Activated T-cell treated with anti-CD3 and anti-CD28 coated beads for 48 hours (primary cell): ENCODE measurements at regions not wholly inside any gene's neighbourhood (a gene's known extent, or its start where the extent isn't known, plus 50 kb on each side); places are given as distances from the start of the nearest gene placed in this dataset.
"Not testable (repeated sequence)": the region's sequence is repeated elsewhere in the genome, so short reads cannot be mapped to it uniquely, and the experiment has no call there.

Source experiments
- DNase-seq: peaks from one replicate; pipeline ENCODE4 v3.0.0-alpha.2; 2020; ENCODE audit warnings: low read depth

- no peak for DNase-seq
Observed at GRCh38 chr7:113217314-113217713, 99.0 kb upstream of the SMIM30 start.

GRCh38 chr7:113216038-113216437 lies 97.7 kb upstream of the SMIM30 start:
- DNase-seq, result no peak

GRCh38 chr7:113209449-113210203 lies 91.3 kb upstream of the SMIM30 start:
- DNase-seq, result no peak

GRCh38 chr7:113207931-113208330 lies 89.6 kb upstream of the SMIM30 start:
- DNase-seq, result no peak

- DNase-seq, result no peak
Observed at GRCh38 chr7:113207441-113207840, 89.1 kb upstream of the SMIM30 start.

GRCh38 chr7:113204415-113204814 lies 86.1 kb upstream of the SMIM30 start:
- DNase-seq, result no peak

- DNase-seq, result no peak
Observed at GRCh38 chr7:113202284-113202683, 83.9 kb upstream of the SMIM30 start.

- DNase-seq, result no peak
Observed at GRCh38 chr7:113200281-113200680, 81.9 kb upstream of the SMIM30 start.

GRCh38 chr7:113199841-113200240 lies 81.5 kb upstream of the SMIM30 start:
- DNase-seq, result no peak

- DNase-seq, result no peak
Observed at GRCh38 chr7:113199136-113199535, 80.8 kb upstream of the SMIM30 start.

GRCh38 chr7:113198226-113198625 lies 79.9 kb upstream of the SMIM30 start:
- DNase-seq, result no peak

- DNase-seq, result no peak
Observed at GRCh38 chr7:113197274-113197673, 78.9 kb upstream of the SMIM30 start.

GRCh38 chr7:113188396-113188795 lies 70.0 kb upstream of the SMIM30 start:
- DNase-seq, result no peak

- no peak for DNase-seq
Observed at GRCh38 chr7:113179313-113179712, 61.0 kb upstream of the SMIM30 start.

GRCh38 chr7:113176836-113177235 lies 58.5 kb upstream of the SMIM30 start:
- DNase-seq, result no peak

- DNase-seq, result not testable (repeated sequence)
Observed at GRCh38 chr7:113176180-113176579, 57.8 kb upstream of the SMIM30 start.

GRCh38 chr7:113175525-113176104 lies 57.3 kb upstream of the SMIM30 start:
- DNase-seq, result no peak

GRCh38 chr7:113172726-113173125 lies 54.4 kb upstream of the SMIM30 start:
- DNase-seq, result no peak

- no peak for DNase-seq
Observed at GRCh38 chr7:113170591-113170990, 52.2 kb upstream of the SMIM30 start.
